Fibroblast of skin of abdomen (primary cell): ENCODE measurements at regions not wholly inside any gene's neighbourhood (a gene's known extent, or its start where the extent isn't known, plus 50 kb on each side); places are given as distances from the start of the nearest gene placed in this dataset.

ENCODE experiments used
- DNase-seq: peaks from one replicate; pipeline ENCODE4 v3.0.0-alpha.2; 2013

GRCh38 chr16:73390936-73391335 lies 343.0 kb upstream of the ZFHX3 start:
- no peak for DNase-seq

DNA sequence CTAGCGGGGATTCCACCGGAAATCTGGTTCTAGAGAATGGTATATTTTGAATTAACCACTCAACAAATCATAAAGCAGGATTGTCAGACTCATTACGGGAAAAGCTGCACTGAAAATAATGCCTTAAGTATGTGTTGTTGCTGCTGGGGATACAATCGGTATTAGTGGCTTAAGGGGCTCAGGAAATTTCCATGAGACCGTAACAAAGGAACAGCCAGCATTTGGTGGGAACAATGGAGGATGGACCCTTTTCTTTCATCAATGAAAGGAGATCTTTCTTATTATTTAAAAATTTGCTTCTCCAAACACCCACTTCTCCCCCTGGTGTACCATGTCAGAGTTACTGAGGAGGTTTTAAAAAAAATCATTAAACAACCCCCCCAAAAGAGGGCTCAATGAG lies 342.6 kb upstream of the ZFHX3 start:
- no peak for DNase-seq

DNA sequence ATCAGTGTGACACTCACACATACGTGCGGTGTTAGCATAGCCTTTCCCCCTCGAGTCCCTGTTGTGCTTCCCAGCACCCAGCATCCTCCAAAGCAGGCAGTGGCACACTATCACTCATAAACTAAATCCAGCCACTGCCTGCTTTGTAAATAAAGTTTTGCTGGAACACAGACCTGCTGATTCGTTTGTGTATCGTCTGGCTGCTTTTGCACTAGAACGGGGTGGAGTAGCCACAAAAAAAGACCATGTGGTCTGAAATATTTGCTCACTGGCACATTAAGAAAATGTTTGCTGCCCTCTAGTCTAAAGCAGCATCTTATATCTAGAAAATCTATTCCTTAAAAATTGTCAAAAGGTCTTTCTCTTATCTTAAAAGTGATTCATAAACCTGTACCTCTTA lies 341.2 kb upstream of the ZFHX3 start:
- no peak for DNase-seq

DNA sequence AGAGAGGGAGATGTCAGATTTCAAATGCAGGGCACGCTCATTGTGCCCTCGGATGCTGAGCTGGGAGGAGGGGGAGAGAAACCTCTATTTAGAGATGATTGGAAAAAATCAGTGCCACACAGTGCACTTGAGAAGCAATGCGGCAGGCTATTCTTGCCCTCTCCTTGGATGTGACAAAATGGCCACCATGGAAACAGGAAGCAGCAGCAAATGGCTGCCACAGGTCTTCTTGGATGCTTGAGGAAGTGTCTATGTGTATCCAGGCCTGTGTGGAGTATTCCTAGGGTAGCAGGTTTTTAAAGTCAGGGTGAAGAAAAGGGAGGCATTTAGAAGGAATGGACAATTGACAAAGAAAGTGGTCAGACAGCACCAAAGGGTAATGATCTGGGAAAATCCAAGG lies 340.1 kb upstream of the ZFHX3 start:
- no peak for DNase-seq

DNA sequence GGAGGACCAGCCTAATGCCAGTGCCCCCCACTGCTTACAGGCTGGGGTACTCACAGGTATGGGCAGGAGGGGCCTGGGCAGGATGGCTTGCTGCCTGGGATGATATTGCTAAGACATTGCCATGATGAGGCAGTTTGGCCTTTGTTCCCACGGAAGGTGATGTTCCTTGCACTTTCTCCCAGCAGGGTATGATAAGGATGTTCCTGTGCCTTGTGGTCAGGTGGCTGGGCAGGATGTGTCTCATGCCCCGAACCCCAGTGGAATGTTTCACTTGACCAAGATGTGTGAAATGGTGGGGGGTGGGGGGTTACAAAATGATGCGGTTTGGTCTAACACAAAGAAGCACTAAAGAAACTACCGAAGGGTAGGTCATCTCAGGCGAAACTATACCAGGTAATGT lies 337.8 kb upstream of the ZFHX3 start:
- DNase-seq = no peak

DNA sequence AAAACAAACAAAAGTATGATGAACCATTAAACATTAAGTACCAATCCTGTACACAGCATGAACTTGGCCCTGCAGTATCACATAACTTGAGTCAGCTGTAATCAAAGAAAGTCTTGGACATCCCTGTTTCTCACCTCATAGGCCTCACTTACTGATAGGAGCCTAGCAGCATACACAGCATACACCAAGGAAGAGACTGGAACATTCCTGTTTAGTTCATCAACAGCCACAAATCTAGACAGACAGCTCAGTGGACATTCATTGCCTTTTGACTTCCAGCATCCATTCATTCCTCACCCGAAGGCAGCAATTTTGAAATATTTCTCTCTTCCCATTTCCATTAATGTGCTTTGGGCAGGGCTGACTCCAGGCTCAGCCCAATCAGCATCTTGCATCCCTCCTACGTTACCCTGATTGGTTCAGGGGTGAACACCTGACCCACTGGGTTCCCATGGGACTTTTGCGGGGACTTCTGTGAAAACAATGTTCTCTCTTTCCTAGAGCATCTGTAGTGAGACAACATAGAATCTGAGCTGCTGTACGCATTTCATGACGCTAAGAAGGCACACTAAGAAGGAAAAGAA lies 336.7 kb upstream of the ZFHX3 start:
- DNase-seq = no peak

- DNase-seq = no peak
Observed at GRCh38 chr16:73383988-73384365, 336.0 kb upstream of the ZFHX3 start.

GRCh38 chr16:73383195-73383987 lies 335.5 kb upstream of the ZFHX3 start:
- no peak for DNase-seq

- no peak for DNase-seq
Observed at GRCh38 chr16:73378471-73378870, 330.5 kb upstream of the ZFHX3 start.

DNA sequence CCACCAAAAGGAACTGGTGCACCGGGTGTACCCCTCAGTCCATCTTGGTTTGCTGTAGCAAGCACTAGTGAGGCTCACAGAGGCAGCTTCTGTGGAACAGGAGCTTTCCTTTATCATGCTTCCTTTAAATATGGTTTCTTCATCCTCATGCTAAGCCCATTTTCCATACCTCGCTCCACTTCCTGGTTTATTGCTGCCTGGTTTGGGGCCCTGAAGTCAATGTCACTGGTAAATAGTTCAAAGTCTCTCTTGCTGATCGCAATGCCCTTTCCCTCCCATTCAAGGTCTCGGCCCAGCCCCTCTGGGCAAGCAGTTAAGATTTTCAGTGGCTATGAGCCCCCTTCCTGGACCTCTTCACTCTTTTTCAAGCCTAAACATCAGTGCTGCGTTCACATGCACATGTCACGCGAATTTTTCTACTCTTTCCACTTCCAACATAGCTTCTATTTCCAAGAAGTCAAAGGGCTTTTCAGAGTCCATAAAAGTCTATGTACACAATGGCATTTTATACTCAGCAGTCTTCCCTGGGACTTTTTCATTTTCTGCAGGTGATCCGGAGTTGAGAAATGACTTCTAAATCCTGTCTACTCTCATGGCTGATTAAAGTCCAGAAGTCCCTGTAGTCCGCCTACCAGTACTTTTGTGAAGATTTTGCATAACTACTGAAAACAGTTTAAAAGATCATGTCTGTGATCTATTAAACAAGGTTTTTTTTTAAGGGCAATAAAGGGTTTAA lies 323.8 kb upstream of the ZFHX3 start:
- no peak for DNase-seq

GRCh38 chr16:73369851-73370250 lies 321.9 kb upstream of the ZFHX3 start:
- no peak for DNase-seq

- no peak for DNase-seq
Observed at GRCh38 chr16:73368715-73369114, 320.8 kb upstream of the ZFHX3 start.

GRCh38 chr16:73365016-73365551 lies 317.2 kb upstream of the ZFHX3 start:
- DNase-seq = peak; percentile 28

GRCh38 chr16:73364413-73364812 lies 316.5 kb upstream of the ZFHX3 start:
- DNase-seq = no peak

GRCh38 chr16:73361061-73361460 lies 313.1 kb upstream of the ZFHX3 start:
- DNase-seq = no peak

GRCh38 chr16:73356401-73357079 lies 308.6 kb upstream of the ZFHX3 start:
- no peak for DNase-seq

GRCh38 chr16:73355981-73356380 lies 308.1 kb upstream of the ZFHX3 start:
- no peak for DNase-seq

GRCh38 chr16:73354434-73354833 lies 306.5 kb upstream of the ZFHX3 start:
- DNase-seq = no peak

GRCh38 chr16:73350707-73351452 lies 303.0 kb upstream of the ZFHX3 start:
- no peak for DNase-seq

GRCh38 chr16:73347500-73348375 lies 299.8 kb upstream of the ZFHX3 start:
- no peak for DNase-seq

GRCh38 chr16:73339821-73340220 lies 291.9 kb upstream of the ZFHX3 start:
- no peak for DNase-seq
